PC-9 (cell line): ENCODE measurements at regions not wholly inside any gene's neighbourhood (a gene's known extent, or its start where the extent isn't known, plus 50 kb on each side); places are given as distances from the start of the nearest gene placed in this dataset.

Experiments used
- BruUV-seq: library from RNA; stranded (reverse); fragments of 400-500 nt; replicated peaks from 2 replicates; lab custom pipeline; 2021; lab: Mats Ljungman, UMichigan
- CTCF ChIA-PET: fragments of 300-600 bp; sonication (Branson Sonifier 250); formaldehyde crosslinking; loops from one replicate; lab custom pipeline; 2022; ENCODE audit warnings: antibody characterized with exemption; lab: Charles Lee
- POLR2A ChIA-PET: fragments of 300-600 bp; sonication (Branson Sonifier 250); formaldehyde crosslinking; loops from one replicate; lab custom pipeline; 2022; ENCODE audit warnings: antibody characterized with exemption; ENCODE audit not compliant: unreplicated experiment; lab: Charles Lee
- DNase-seq, 2 experiments: peaks; one replicate each; pipeline versions ENCODE4 v3.0.0 to v3.0.0-alpha.2; 2015 to 2022; ENCODE audit warnings: mixed read lengths in 1 of 2
- H2AFZ ChIP-seq: fragments of 200-600 bp; sonication (generic); 2 replicates; pipeline ENCODE4 v1.8.1; 2017; ENCODE audit warnings: antibody characterized with exemption
- H3F3A ChIP-seq: fragments of 200-600 bp; sonication (generic); 2 replicates; pipeline ENCODE4 v1.8.1; 2017; ENCODE audit warnings: antibody characterized with exemption, mild to moderate bottlenecking, low read depth; ENCODE audit not compliant: insufficient read depth
- H3K27ac ChIP-seq: fragments of 200-600 bp; sonication (generic); 2 replicates; pipeline ENCODE4 v1.6.1; 2016; ENCODE audit warnings: mixed run types
- H3K27me3 ChIP-seq: fragments of 200-600 bp; sonication (generic); 2 replicates; pipeline ENCODE4 v1.6.1; 2016; ENCODE audit warnings: low read depth, mixed run types; ENCODE audit not compliant: insufficient read depth
- H3K36me3 ChIP-seq: fragments of 200-600 bp; sonication (generic); 2 replicates; pipeline ENCODE4 v1.6.1; 2016; ENCODE audit warnings: low read depth, mixed run types
- H3K4me1 ChIP-seq: fragments of 200-600 bp; sonication (generic); replicated peaks from 2 replicates; pipeline ENCODE4 v1.6.1; 2016; ENCODE audit warnings: mixed run types; ENCODE audit not compliant: insufficient read depth
- H3K4me2 ChIP-seq: fragments of 200-600 bp; sonication (generic); 2 replicates; pipeline ENCODE4 v1.6.1; 2017; ENCODE audit warnings: mixed run types
- H3K4me3 ChIP-seq: fragments of 200-600 bp; sonication (generic); 2 replicates; pipeline ENCODE4 v1.6.1; 2016; ENCODE audit warnings: mixed run types
- H3K79me2 ChIP-seq: fragments of 200-600 bp; sonication (generic); 2 replicates; pipeline ENCODE4 v1.6.1; 2017; ENCODE audit warnings: low read depth, mixed run types
- H3K9me2 ChIP-seq: fragments of 200-600 bp; sonication (generic); 2 replicates; pipeline ENCODE4 v1.8.1; 2017; ENCODE audit warnings: mild to moderate bottlenecking; ENCODE audit not compliant: insufficient read depth
- H3K9me3 ChIP-seq: fragments of 200-600 bp; sonication (generic); 2 replicates; pipeline ENCODE4 v1.8.1; 2016; ENCODE audit warnings: low read depth; ENCODE audit not compliant: insufficient read depth
- H4K20me1 ChIP-seq: fragments of 200-600 bp; sonication (generic); 2 replicates; pipeline ENCODE4 v1.8.1; 2017; ENCODE audit not compliant: insufficient read depth
- EZH2 ChIP-seq: fragments of 200-600 bp; sonication (generic); IDR thresholded peaks from 2 replicates; pipeline ENCODE4 v1.8.0; 2017; ENCODE audit warnings: antibody characterized with exemption, low read depth
- intact Hi-C: fragments of 100-400 bp; cut with micrococcal nuclease; formaldehyde crosslinking; loops from one replicate; pipeline ENCODE4 v1.10.0; 2022; ENCODE audit not compliant: unreplicated experiment
- TF ChIP-seq, protein P1 (sequence below): fragments of 200-600 bp; sonication (generic); conservative IDR thresholded peaks from 2 replicates; pipeline ENCODE4 v1.6.1; 2017; ENCODE audit warnings: mixed run types, antibody characterized with exemption, mild to moderate bottlenecking, moderate library complexity

DNA sequence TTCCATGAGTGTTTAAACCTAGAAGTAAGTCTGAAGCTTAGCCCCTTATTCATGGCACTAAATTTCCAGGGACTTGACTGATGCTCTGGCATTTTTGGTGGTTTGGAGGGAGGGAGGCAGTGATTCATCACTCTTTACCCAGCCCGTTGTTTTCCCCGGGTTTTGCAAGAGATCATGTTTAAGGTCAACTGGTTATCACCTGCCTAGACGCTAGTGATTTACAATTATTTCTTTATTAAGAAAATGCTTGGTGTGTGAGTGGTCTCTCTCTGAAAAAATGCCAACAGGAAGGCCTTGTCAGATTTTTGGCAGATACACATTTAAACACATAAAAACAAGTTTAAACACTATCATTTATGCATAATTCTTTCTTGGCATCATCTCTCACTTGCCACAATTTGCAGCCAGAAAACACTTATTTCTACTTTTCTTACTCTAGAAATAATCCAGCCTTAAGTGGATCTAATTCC, 737.9 kb upstream of the ZNF608 start:
- TF ChIP-seq, protein P1, sequence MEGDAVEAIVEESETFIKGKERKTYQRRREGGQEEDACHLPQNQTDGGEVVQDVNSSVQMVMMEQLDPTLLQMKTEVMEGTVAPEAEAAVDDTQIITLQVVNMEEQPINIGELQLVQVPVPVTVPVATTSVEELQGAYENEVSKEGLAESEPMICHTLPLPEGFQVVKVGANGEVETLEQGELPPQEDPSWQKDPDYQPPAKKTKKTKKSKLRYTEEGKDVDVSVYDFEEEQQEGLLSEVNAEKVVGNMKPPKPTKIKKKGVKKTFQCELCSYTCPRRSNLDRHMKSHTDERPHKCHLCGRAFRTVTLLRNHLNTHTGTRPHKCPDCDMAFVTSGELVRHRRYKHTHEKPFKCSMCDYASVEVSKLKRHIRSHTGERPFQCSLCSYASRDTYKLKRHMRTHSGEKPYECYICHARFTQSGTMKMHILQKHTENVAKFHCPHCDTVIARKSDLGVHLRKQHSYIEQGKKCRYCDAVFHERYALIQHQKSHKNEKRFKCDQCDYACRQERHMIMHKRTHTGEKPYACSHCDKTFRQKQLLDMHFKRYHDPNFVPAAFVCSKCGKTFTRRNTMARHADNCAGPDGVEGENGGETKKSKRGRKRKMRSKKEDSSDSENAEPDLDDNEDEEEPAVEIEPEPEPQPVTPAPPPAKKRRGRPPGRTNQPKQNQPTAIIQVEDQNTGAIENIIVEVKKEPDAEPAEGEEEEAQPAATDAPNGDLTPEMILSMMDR: no peak
- no peak for TF ChIP-seq EZH2
- H3K79me2 ChIP-seq: no peaks in the 10 kb centered on the region
- H3K27ac ChIP-seq: peak overlapping the region; percentile 86
- no peaks in the 10 kb centered on the region for H3K36me3 ChIP-seq
- peaks cover 41% of the 10 kb centered on the region for H3K4me1 ChIP-seq
- no peaks in the 10 kb centered on the region for H4K20me1 ChIP-seq
- H3K9me2 ChIP-seq: no peaks in the 10 kb centered on the region
- peaks cover 32% of the 10 kb centered on the region for H3F3A ChIP-seq
- H2AFZ ChIP-seq: peak overlapping the region; percentile 71
- DNase-seq: peak in 1 of 2 experiments; percentile 83
- H3K4me3 ChIP-seq: 0 out of 2 replicates have a peak overlapping the region, but pooled peaks have one; percentile 25
- H3K4me2 ChIP-seq: peak overlapping the region; percentile 62
- BruUV-seq: no TSS peak
- ChIA-PET POLR2A (no interaction called here), CTCF (no interaction called here)
- H3K9me3 ChIP-seq: peaks cover 5% of the 10 kb centered on the region
- intact Hi-C loops: no loop called here
- H3K27me3 ChIP-seq: no peaks in the 10 kb centered on the region

GRCh38 chr5:125484742-125485641, 738.6 kb upstream of the ZNF608 start:
- Histone ChIP-seq H3K36me3 (no peaks in the 10 kb centered on the region), H3K27ac (peak overlapping the region; percentile 86), H3K9me3 (no peaks in the 10 kb centered on the region; the same call in 1 of the 2 replicates), H3K4me3 (peak overlapping the region; percentile 25), H3K4me2 (peak overlapping the region; percentile 62), H3K27me3 (no peaks in the 10 kb centered on the region), H3K4me1 (peaks cover 41% of the 10 kb centered on the region), H4K20me1 (no peaks in the 10 kb centered on the region), H3F3A (peaks cover 32% of the 10 kb centered on the region), H3K9me2 (no peaks in the 10 kb centered on the region), H3K79me2 (no peaks in the 10 kb centered on the region), H2AFZ (peak overlapping the region; percentile 71)
- TF ChIP-seq EZH2: no peak
- TF ChIP-seq, protein P1: no peak
- peak in 1 of 2 experiments; percentile 95 for DNase-seq
- CTCF ChIA-PET: no interaction called here
- intact Hi-C loops: no loop called here
- POLR2A ChIA-PET: no interaction called here
- BruUV-seq: no TSS peak

GRCh38 chr5:125485771-125486170, 739.3 kb upstream of the ZNF608 start:
- ChIA-PET CTCF (no interaction called here), POLR2A (no interaction called here)
- intact Hi-C loops: no loop called here
- peaks cover 32% of the 10 kb centered on the region for H3F3A ChIP-seq
- DNase-seq: no peak
- H3K4me3 ChIP-seq: peak overlapping the region; percentile 25
- H4K20me1 ChIP-seq: no peaks in the 10 kb centered on the region
- no peaks in the 10 kb centered on the region; the same call in 1 of the 2 replicates for H3K9me3 ChIP-seq
- no TSS peak for BruUV-seq
- no peaks in the 10 kb centered on the region for H3K9me2 ChIP-seq
- peak overlapping the region; percentile 86 for H3K27ac ChIP-seq
- H2AFZ ChIP-seq: peak overlapping the region; percentile 71
- H3K4me1 ChIP-seq: peaks cover 41% of the 10 kb centered on the region
- no peaks in the 10 kb centered on the region for H3K27me3 ChIP-seq
- no peaks in the 10 kb centered on the region for H3K79me2 ChIP-seq
- TF ChIP-seq, protein P1: no peak
- TF ChIP-seq EZH2: no peak
- peak overlapping the region; percentile 62 for H3K4me2 ChIP-seq
- H3K36me3 ChIP-seq: no peaks in the 10 kb centered on the region
